HS-27A (cell line): ENCODE measurements at regions not wholly inside any gene's neighbourhood (a gene's known extent, or its start where the extent isn't known, plus 50 kb on each side); places are given as distances from the start of the nearest gene placed in this dataset.

Experiments
- DNase-seq: peaks from one replicate; pipeline ENCODE4 v3.0.0-alpha.2; 2012; ENCODE audit warnings: low read depth, missing footprints

DNA sequence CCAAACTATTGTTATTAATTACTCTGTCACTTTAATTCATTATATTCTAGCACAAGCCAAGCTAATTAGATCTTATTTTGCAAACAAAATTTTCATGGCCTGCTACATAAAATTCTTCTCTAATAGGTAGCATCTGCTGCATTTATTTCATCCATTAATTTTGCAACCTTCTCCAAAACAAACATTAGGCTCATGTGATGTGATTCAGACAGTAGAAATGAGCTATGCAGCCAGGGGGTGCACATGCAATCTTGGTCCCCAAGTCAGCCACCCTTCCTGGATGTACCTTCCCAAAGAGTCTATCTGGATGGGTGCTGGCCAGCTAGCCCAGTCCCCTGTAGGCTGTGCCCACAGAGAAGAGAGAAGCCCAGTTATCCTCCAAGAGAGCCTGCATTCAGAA lies 242.1 kb upstream of the OSR1 start:
- DNase-seq: no peak

DNA sequence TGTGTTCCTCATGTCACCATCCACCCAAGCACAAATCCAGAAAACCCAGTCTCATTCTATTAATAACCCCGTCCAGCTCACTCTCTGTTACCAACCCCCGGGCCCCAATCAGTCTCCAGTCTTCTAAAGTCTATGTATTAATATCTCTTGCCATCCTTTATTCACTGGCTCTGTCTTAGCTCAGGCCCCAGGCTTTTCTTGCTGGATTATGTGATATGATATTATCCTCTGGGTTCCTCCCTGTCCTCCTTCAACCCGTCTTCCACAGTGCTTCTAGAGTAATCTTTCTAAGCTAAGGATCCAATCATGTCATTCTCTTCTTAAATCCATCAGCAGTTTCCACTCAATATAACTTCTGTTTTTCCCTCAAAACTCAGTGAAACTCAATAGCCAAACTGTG lies 240.5 kb upstream of the OSR1 start:
- DNase-seq: no peak

DNA sequence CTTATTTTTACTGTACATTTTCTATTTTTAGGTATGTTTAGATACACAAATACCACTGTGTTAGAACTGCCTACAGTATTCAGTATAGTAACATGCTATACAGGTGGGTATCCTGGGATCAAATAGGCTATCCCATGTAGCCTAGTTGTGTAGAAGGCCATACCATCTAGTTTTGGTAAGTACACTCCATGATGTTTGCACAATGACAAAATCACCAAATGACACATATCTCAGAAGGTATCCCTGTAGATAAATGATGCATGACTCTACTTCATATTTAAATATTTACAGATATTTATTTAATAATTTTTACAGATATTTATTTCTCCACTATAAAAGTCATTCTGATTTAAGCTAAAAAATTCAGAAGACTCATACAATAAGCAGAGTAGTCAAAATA lies 233.8 kb upstream of the OSR1 start:
- DNase-seq: no peak

DNA sequence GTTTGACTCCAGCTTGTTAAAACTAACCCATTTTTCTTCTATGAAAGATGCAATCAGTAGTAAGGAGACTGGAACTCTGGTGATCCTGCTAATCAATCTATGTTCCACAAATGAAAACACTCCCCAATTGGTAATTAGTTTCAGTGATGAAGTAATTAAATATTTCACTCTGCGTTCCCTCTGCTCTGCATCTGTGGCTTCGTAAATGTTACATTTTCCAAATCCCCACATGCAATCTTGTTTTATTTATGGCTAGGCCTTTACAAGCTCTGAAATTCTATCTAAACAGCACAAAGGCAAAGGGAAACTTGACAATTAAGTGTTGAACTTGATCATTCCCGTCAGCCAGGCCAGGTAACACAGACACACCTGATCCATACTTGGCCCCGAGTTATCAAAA lies 231.4 kb upstream of the OSR1 start:
- no peak for DNase-seq

DNA sequence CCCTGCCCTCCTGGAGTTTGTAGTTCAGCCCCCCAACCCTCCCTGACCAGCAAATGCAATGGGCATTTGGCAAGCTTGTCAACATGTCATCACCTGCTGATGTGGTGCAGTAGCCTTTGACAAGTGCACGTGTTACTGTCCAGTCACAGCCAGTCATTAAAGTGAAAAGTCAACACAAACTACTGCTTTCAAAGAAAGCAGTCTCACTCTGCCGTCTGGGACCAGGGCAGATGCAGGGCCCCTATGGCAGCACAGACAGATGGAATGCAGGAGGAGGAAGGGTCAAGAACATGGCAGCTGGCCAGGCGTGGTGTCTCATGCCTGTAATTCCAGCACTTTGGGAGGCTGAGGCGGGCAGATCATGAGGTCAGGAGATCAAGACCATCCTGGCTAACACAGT lies 222.4 kb upstream of the OSR1 start:
- DNase-seq: peak; percentile 74

DNA sequence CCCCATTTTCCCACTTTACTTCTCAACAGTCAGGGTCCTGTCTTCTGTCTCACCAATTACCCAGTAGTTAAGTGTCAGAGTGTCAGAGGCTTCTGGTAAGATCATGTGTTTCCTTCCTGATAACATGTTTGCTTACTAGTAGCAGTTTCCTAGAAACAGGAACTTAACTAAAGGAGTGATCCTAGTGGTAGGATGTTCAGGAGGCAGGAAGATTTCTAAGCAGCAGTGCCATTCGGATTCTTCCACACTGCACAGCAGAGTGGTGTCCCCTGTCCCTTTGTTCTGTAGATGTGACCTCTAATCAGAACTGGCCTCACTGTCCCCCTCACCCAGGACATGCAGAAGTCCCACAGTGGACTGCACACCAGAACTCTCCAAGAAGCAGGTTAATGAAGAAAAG lies 221.8 kb upstream of the OSR1 start:
- no peak for DNase-seq

DNA sequence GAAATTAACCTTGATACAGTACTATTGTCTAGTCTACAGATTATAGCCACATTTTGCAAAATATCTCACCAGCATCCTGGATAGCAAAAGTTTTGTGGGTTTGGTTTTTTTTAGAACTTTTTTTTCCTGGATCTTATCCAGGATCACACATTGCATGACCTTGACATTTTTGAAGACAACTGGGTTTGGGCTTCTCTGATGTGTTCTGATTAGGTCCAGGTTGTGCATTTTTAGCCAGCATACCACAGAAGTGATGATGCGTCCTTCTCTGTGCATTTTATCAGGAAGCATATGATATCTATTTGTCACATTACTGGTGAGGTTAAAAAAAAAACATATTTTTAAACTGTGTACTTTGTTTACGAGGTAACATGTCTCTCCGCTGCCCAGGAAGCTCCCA lies 221.0 kb upstream of the OSR1 start:
- no peak for DNase-seq

DNA sequence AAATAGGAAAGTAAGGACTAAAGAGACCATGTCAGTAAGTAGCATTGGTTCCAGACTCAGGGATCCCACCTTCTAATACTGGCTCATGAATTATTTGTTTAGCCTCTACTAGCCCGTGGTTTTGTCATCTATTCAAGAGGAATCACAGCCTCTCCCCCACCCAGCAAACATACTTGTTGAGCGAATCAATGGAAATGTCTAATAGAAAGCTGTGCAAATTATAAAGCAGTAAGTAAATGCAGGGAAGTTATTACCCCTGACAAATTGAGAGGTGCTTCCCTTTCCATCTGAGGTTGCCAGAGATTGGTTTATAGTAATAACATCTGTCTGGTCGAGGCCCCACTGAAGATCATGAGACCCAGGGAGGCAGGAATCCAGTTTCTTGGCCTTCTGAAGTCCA lies 219.3 kb upstream of the OSR1 start:
- DNase-seq: no peak

DNA sequence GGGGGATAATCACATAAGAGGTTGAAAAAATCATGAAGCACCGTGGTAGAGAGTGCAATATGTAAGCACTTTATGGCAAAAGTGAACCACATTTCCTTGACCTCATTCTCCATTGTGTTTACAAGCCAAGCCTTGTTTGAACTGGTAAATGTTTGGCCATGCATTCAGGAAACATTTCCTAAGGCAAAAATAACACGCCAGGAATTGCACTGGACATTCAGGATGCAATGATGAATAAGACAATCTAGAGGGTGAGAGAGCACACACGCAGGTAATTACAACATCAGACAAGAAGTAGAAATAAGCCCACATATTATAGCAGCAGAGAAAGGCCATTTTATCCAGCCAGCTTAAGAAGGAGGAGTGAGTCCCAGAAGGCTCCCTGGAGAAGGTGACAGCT lies 218.0 kb upstream of the OSR1 start:
- no peak for DNase-seq

DNA sequence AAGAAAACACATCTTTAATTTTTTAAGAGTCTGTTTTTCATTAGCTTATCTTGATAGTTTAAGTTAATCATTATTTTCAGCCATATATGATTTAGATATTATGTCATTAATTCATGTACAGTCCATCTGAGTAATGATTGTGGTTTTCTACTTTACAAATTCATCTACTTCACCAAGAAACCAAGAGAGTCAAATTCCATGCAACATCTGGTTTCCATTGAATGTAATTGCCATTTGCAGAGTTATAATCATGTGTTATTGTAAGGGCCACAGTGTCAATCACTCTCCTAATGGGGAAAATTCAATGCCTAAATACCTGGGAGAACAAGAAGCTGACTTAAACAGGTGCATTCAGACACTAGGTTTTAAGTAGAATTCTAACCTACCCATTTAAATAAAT lies 217.2 kb upstream of the OSR1 start:
- DNase-seq: no peak

DNA sequence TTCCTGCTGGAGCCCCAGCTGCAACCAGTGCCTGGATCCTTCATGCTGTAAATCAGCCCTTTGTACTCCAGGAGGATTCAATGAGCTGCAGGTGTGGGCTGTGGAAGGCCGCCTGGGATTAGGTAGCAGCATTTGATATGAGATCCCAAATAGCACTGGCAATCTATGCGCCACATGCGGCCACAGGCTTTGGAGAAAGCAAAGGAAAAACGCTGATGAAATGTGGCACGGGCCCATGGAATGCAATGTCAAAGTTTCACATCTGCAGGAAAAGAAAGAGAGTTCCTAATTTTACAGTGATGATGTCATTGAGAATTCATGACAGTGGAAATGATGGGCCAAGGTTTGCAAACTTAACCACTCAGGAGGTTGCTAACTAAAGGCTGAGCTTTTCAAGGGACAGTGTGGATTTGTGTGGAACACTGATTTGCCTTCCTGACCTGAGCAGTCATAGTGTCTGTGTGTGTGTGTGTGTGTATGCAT lies 216.4 kb upstream of the OSR1 start:
- peak; percentile 29 for DNase-seq

DNA sequence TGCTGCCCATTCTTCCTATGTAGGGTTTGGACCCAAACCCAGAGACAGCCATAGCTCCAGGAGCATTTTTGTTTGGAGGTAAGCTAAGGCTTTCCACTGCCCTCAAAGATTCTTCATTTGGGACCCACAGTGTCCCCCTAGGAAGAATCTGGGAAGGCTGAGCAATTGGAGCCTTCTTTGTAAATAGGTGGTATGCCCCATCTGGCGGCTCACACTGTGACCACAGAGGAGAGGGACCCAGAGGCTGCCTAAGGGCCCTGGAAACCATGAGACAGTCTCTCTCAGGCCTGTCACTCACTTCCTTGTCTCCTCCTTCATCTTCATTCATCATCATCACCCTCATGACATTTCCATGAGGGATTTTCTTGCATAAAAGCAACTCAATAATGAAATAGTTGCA lies 215.4 kb upstream of the OSR1 start:
- DNase-seq: no peak

DNA sequence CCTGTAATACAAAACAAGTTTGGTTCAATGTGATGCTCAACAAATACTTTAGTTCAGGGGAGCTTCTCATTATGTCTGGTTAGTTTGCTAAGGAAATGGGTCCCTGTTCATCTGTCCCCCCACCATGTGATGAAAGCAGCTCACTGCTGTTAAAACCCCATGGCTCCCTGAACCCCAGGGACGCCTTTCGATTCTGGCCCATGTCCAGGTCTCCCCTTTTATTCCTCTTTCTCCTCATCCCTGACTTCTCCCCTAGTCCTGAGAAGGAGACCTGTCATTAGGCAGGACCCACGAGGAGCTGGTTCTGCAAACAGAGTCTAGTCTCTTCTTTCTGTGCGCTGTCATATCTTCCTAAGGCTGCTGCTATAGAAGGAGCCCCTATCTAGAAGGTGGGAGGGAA lies 213.3 kb upstream of the OSR1 start:
- DNase-seq: no peak

DNA sequence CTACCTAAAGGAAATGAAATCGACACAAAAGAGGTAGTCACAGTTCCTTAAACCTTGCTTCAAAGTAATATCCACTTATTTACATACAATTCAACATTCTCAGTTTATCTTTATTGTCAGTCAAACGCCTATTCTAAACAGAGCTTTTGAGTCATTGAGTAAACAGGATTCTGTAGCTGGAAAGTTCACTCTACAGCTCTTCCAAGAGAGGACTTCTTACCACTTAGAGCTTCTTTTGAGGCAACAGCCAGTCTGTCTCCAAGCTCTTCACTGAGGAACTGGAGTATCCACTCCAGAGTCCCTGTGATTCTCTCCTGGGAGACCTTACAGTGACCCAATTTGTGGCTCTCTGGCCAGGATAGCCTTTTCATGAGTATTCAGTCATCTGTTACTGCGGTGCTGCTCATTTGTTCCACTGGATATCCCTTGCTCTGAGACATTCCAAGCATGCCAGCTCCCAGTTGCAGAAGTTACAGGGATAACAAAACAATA lies 210.9 kb upstream of the OSR1 start:
- no peak for DNase-seq

DNA sequence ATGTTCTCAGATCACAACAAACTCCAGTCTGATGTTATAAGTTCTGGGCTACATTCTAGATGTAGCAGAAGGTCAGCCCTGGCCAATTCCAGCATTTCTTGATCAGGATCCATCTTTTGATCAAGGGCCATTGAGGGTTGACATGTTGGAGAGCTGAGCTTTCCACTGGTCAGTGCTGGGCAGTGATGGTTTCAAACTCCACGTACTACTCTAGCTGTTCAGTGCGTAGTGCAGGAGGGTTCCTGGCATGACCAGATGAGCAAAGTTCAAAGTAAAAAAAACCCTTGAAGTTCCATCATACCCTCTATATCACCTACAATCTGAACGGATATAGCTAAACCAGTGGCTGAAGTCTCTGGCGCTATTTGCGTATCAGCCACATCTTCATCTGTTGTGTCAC lies 210.4 kb upstream of the OSR1 start:
- DNase-seq: no peak

DNA sequence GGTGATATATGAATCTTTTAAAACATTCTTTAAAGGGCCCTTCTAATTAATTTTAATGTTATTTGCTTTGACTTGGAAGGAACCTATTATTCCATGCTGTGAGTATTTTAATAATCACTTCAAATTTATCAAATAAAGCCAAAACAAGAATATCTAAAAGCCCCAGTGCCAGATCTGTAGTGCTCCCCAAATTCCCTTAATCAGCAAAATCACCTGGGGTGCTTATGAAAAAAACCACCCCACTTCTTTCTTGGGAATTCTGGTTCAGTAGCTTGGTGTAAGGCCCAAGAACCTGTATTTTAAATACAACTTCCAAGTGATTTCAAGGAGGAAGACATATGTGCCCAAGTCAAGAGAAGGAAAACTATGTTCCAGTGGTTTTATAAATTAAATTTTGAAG lies 202.4 kb upstream of the OSR1 start:
- DNase-seq: no peak

DNA sequence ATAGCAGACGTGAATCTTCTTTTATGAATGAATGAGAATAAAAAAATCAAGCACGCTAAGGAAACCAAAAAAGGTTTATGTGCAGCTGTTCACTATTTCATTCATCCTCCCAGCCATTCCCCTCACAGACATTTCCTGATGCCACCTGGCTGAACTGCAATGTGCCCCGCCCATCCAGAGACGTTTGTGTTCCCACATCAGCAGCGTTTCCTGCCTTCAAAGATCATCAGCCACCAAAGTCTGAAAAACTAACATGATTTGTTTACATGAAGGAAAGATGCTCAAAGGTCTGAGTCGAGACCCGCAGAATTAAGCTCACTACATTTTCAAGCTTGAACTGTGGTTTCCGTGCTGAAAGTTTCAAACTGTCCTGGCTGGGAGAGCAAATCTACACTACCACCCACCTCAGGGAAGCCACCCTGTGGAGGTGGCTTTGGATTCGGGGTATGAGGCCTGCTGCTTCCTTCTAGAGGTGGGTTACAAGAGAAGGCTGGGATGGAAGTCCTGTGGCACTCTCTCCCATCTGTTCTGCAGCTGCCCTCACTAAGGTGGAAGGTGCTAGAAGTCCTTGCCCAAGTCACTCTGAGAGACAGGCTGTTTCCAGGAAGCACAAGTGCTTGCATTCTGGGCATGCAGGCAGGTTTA lies 201.3 kb upstream of the OSR1 start:
- DNase-seq: no peak

DNA sequence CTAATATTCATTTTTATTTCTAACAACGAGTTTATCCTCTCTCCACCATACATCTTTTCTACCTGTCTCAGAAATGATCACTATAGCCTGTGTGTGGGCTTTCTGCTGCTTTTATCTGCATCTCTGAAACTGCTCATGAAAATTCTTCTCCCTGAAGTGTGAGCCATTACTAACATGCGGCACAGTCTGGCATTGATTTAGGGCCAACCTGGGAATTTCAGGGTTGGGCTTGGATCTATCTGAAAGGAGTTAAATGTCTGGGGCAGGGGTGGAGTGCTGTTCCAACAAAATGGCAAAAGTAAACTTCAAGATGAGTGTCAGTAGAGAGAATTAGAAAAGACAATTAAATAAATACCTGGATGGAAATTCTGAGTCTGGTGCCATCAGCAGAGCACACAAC lies 198.2 kb upstream of the OSR1 start:
- no peak for DNase-seq

DNA sequence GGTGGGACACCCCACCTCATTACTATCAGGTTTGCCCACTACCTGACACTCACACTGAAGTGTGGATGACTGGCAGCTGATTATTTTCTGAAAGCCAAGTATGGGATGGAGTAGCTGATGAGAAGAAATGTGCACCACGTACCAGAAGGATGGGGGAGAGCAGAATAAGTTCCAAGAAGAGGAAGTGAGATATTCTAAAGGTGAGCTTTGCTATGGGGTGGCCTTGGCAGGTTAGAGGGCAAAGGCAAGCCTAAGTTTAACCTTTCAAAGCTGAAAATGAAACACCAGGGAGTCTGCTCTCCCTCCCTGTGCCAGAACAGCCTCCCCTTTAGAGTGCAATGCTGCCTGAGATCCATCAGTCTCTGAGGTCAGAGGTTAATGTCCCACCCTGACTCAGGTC lies 196.1 kb upstream of the OSR1 start:
- DNase-seq: no peak

DNA sequence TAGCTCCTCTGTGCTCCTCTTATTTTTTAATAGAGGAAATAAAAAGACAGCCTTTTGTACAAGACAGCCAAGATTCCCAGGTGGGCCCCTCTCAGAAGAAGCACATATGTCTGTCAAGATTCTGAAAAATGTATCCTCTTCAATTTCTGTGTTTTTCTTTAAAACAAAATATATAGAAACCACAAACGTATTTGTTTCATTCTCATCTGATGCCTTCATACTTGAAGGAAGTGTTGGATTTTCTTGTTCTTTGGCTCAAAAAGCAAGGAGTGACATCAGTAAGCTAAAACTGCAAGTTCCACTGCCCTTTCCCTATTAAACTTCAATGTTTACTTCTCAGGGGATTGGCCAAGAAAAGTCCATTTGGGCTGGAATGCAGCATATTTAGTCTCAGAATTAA lies 193.8 kb upstream of the OSR1 start:
- DNase-seq: no peak

DNA sequence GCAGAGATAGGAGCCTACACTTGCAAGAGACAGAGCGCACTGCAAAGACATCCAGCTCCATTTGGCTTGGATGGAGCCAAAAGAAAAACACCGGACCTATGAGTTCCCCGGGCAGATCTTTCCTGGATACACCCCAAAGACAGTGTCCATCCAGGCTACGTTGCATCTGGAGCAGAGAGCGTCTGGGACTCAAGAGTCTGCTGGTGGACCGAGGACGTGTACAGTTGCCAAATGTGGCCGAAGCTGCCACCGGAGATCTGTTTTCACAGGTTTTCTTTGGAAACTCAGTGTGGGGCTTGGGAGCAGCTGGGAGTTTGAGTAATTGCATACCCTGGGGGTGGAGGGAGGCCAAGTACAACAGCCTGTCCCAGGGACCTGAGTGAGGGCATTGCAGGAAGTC lies 192.3 kb upstream of the OSR1 start:
- no peak for DNase-seq

DNA sequence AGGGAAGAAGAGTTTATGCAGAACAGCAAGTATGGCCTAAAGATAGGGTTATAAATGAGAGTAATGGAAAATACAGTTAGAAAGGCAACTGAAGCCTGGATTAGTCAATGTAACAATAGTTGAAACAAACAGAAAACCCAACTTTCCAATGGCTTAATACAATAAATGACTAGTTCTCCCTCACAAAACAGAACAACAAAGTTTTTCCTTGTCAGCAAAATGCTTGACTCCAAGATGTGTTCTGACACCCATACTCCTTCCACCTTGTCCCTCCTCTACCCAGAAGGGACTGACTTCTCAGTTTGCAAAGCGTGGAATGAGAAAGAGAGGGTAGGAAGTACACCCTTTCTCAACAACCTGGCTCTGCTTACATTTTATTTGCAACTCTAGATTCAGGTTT lies 191.4 kb upstream of the OSR1 start:
- no peak for DNase-seq

DNA sequence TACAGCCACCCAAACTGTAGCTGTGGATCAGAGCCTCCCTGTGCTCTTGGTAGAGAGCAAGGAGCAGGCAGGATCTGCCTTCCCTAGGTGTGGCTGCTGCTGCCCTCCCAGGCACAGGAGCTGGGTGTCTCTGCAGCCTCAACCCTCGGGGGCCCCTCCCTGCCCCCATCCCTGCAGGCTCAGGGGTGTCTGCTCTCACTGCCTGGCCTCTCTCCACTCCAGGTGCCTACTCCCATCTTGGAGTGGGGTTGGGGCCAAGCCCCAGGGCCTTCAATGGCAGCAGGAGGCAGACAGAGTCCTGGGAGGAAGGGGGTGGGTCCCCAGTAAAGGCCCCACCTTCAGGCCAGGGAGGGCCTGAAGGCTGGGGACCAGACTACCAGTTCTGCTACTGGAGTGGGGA lies 189.7 kb upstream of the OSR1 start:
- DNase-seq: no peak

DNA sequence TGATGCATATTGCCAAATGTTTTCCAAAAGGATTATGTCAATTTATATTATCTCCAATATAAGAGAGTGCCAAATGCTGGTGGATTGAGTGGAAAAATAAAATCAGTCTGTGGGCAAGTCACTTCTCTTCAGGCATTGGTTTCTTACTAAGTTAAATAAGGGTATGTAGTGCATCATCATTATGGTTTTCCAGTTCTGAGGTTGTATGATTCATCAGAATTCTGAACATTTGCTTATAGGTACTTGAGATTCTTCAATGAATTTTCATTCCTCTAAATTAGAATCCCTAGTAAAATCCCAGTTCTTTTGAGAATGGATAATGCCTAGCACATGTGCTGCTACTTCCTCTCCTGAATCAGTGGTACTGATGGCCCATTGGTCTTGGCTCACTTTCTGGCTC lies 188.9 kb upstream of the OSR1 start:
- no peak for DNase-seq

DNA sequence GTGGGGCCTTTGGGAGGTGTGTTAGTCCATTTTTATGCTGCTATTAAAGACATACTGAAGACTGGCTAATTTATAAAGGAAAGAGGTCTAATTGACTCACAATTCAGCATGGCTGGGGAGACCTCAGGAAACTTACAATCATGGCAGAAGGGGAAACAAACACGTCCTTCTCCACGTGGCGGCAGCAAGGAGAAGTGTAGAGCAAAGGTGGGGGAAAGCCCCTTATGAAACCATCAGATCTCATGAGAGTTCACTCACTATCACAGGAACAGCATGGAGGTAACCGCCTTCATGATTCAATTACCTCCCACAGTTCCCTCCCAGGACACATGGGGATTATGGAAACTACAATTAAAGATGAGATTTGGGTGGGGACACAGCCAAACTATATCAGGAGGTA lies 187.1 kb upstream of the OSR1 start:
- no peak for DNase-seq
